ENCODE measurements at regions not wholly inside any gene's neighbourhood (a gene's known extent, or its start where the extent isn't known, plus 50 kb on each side); places are given as distances from the start of the nearest gene placed in this dataset.
"Not testable (repeated sequence)": the region's sequence is repeated elsewhere in the genome, so short reads cannot be mapped to it uniquely, and the experiment has no call there.

DNA sequence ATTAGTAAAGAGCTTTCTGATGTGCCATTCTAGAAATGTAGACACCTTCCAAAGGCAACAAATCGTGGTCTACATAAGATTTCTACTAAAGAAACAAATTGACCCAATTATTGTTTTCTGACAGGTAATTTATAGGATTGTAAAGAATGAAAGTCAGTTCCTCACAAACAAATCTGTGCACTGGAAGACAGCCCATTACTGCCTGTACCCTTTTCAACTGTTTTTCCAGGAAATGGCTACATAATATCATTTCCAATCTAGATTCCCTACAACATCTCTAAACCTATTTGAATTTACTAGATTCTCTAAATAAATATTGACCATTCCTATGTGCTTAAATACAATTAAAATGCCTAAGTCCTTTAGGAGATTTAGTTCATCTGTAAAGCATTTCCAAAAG lies 939.1 kb downstream of the FSCB start:
- DNase-seq (ENCODE audit: low spot score) = no peak

- no peak for DNase-seq (ENCODE audit: low spot score)
Observed at GRCh38 chr14:43548368-43548767, 958.7 kb downstream of the FSCB start.

GRCh38 chr14:43547596-43547995 lies 959.5 kb downstream of the FSCB start:
- DNase-seq (ENCODE audit: low spot score) = not testable (repeated sequence)

- DNase-seq (ENCODE audit: low spot score) = no peak
Observed at GRCh38 chr14:43541356-43541755, 965.7 kb downstream of the FSCB start.

DNA sequence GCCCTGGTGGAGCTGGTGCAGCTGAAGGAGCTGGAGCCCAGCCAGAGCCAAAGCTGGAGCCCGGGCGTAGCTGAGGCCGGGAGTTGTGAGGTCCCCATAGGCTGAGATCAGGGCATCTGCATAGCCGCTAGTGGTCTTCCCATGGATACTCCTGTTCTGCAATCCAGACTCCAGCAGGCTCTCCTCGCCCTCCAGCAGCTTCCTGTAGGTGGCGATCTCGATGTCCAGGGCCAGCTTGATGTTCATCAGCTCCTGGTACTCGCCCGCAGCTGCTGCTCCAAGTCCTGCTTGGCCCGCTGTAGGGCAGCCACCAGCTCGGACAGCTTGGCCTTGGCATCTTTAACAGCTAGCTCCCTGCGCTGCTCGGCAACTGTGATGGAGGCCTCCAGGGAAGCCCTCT lies 966.1 kb downstream of the FSCB start:
- no peak for DNase-seq (ENCODE audit: low spot score)

- no peak for DNase-seq (ENCODE audit: low spot score)
Observed at GRCh38 chr14:43539210-43539609, 967.9 kb downstream of the FSCB start.

DNA sequence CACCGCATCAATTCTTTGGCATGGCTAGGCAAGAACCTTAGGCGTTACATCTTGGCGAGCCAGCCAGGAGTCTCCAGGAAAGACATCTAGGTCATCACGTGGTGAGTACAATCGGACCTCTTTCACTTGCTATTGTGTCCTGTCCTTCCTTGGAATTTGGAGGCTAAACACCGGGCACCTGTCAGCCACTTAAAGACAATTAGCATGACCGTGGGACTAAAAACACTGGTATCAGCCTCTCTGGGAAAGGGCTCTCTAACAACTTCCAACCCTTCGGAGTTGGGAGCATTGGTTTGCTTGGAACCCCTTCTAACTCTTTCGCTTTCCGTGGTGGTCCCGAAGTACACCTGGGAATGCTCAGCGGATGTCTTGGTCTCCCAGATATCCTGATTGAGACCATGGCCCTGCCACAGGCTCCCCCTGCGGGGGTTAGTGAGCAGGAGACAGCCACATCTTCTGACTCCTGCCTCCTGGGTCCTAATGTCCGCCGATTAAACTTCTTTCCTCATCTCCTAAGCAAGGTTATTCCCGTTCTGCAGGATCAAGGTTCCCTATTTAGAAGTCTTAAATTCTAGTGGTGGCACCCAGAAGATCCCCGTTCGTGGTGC lies 971.7 kb downstream of the FSCB start:
- DNase-seq (ENCODE audit: low spot score) = no peak

GRCh38 chr14:43532825-43533416 lies 974.2 kb downstream of the FSCB start:
- DNase-seq (ENCODE audit: low spot score) = no peak

GRCh38 chr14:43528321-43528720 lies 978.8 kb downstream of the FSCB start:
- DNase-seq (ENCODE audit: low spot score) = no peak

- no peak for DNase-seq (ENCODE audit: low spot score)
Observed at GRCh38 chr14:43525658-43526057, 981.4 kb downstream of the FSCB start.

DNA sequence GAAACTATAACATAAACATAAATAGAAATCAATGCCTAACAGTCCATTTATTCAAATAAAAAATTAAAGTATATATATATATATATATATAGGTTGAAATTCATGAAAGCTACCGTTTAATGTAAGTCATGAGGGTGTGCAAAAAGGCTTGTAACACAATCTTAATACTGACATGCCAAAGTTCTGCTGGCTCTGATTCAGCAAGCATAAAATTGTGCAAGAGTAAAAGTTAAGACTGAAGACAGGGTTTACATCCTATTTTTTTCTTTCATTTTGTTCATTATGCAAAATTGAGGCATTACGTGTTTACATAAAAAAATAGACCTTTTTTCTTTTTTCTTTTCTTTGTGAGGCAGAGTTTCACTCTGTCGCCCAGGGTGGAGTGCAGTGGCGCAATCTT lies 984.2 kb downstream of the FSCB start:
- DNase-seq (ENCODE audit: low spot score) = no peak

GRCh38 chr14:43522191-43522590 lies 984.9 kb downstream of the FSCB start:
- DNase-seq (ENCODE audit: low spot score) = no peak

GRCh38 chr14:43503508-43503907 lies 1003.6 kb downstream of the FSCB start:
- no peak for DNase-seq (ENCODE audit: low spot score)

- not testable (repeated sequence) for DNase-seq (ENCODE audit: low spot score)
Observed at GRCh38 chr14:43492359-43492758, 1014.7 kb downstream of the FSCB start.

- no peak for DNase-seq (ENCODE audit: low spot score)
Observed at GRCh38 chr14:43483415-43483814, 1023.7 kb downstream of the FSCB start.

DNA sequence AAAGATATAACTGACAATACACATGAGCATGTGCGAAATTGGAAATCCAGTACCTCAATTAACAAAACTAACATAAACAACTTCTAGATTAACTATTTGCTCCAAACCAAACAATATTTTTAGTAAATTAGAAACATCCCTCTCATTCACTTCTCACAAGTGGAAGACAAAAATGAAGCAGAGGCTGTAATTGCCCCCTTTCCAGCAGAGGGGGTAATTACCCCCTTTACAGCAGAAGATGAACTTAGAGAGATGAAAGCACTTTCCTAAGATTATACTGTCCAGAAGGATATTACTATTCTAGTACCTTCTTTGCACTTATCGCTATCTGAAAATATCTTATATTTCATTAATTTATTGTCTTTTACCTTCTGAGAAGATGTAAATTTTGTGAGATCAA lies 1025.2 kb downstream of the FSCB start:
- DNase-seq (ENCODE audit: low spot score) = no peak

DNA sequence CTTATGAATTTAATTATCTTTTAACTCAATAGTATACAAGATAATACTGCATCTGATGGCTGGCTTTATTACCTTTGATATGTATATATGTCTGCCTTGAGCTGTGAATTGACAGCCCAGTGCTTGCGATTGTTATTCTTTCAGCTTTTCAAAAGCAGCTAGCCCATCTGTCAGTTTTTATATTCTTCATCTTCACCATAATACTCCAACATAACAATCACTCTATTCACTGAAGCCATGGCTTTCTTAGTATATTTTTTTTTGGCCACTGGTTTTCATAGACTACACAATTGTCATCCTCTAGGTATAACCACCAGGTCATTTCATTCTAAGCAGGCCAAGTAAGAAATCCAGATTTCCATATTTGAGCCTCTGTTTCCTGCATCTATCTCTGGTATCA lies 1026.1 kb downstream of the FSCB start:
- no peak for DNase-seq (ENCODE audit: low spot score)

DNA sequence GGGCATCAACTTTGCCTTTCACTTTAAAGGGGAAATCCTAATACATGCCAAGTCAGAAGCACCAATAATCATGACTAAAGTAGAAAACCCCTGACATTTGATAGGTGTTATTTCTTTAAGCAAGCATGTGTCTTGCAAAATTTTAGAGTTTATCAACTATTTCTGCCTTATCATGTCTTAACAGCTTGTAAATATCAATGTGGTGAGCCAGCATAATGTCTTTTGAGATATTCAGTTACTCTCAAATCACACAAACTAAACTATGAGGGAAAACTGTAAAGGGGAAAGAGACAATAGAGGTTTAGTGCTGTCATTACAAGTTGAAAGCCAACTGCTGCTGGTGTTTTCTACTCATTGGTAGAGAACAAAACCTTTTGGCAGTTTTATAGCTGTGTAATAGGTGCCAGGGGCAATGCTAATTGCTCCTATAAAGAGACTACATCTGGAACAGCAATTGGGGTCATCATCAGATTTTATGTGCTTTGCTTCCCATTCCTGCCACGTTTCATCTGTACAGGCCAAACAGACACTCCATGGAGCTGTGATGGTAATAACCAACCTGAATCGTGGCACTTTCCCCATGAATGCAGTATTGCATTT lies 1027.4 kb downstream of the FSCB start:
- DNase-seq (ENCODE audit: low spot score) = no peak

- no peak for DNase-seq (ENCODE audit: low spot score)
Observed at GRCh38 chr14:43476822-43477221, 1030.3 kb downstream of the FSCB start.

DNA sequence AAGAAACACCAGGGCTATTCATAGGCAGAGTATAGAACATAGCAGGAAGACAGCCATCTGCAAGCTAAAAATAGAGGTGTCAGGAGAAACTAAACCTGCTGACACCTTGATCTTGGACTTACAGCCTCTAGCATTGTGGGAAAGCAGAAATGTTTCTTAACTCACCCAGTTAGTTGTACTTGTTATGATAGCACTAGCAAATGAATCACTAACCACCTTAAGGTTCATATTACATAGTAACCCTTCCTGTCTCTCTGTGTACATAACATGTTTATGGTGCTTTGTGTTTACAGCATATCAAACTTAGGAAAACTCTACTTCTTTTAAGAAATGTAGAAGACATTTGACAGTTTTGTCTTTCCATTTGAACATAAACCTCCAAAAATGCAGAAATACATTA lies 1031.3 kb downstream of the FSCB start:
- no peak for DNase-seq (ENCODE audit: low spot score)

GRCh38 chr14:43471595-43471994 lies 1035.5 kb downstream of the FSCB start:
- DNase-seq (ENCODE audit: low spot score) = no peak

- DNase-seq (ENCODE audit: low spot score) = no peak
Observed at GRCh38 chr14:43464968-43465367, 1042.1 kb downstream of the FSCB start.

DNA sequence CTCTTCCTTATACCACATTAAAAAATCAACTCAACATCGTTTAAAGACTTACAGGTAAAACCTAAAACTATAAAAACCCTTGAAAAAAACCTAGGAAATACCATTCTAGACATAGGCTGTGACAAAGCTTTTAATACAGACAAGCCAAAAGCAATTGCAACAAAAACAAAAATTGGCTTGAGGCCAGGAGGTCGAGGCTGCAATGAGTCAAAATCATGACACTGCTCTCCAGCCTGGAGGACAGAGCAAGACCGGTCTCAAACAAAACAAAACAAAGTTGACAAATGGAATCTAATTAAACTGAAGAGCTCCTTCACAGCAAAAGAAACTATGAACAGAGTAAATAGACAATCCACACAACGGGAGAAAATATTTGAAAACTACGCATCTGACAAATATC lies 1057.8 kb downstream of the FSCB start:
- DNase-seq (ENCODE audit: low spot score) = no peak

GRCh38 chr14:43438056-43438455 lies 1069.0 kb downstream of the FSCB start:
- no peak for DNase-seq (ENCODE audit: low spot score)
